NK-92 treated with Interleukin-12 subunit alpha and Interleukin-12 subunit beta, amount 100 ng/mL, for 24 hours (cell line): ENCODE measurements at regions not wholly inside any gene's neighbourhood (a gene's known extent, or its start where the extent isn't known, plus 50 kb on each side); places are given as distances from the start of the nearest gene placed in this dataset.

ENCODE experiments used
- DNase-seq: peaks from one replicate; lab custom pipeline; 2025; lab: John Stamatoyannopoulos, UW

DNA sequence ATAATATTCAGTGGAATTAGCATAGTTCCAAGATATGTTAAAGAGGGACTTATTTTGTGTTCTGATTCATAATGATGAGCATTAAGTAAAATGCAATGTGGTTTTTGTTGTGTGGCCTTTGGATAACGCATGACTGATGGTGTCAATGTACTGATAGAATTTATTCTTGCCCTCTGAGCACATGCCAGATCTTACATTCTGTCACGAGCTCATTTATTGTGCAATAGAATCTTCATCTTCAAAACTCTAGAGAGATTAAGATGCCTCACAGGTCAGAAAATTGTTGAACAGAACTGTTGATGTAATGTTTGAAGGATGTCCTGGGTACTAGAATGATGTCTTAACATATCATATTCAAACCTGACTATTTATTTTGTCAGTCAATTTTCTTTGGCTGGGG, 148.0 kb upstream of the HTR2A start:
- no peak for DNase-seq

GRCh38 chr13:47039106-47039505, 142.3 kb upstream of the HTR2A start:
- no peak for DNase-seq

- no peak for DNase-seq
These were observed 141.3 kb upstream of the HTR2A start for GRCh38 chr13:47038188-47038587.

DNA sequence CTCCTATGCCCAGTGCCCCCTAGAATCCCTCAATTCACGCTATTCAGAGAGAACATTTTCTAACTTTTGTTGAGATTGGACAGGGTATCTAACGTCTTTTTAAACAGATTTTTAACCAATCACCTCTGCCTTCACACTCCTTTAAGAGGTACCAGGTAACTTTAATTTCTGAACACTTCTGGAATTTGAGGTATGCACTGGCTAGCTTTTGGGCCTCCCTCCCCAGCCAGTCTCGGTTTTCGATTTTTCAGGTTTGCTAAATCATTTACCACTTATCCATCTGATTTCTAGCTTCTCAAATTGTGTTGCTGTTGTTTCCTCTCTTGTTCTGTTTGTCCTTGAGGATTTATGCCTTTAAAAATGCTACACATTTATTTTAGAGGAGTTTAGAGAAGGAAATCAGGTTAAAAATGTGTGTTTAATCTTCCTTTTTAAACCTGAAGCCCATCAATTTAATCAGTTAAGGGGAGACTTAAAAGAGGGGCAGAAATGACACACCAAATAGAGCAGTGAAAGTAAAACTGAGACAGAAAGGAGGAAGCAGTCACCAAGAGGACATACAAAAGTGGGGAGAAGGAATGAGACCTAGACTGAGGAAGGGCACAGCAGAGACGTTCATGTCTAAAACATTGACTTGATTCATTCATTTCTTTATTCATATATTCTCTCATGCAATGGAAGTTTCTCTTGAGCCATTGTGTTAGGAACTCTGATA, 139.6 kb upstream of the HTR2A start:
- DNase-seq: no peak

GRCh38 chr13:47033216-47033615, 136.4 kb upstream of the HTR2A start:
- no peak for DNase-seq

GRCh38 chr13:47027780-47028437, 131.1 kb upstream of the HTR2A start:
- DNase-seq: no peak

- no peak for DNase-seq
These were observed 129.1 kb upstream of the HTR2A start for GRCh38 chr13:47025791-47026447.

DNA sequence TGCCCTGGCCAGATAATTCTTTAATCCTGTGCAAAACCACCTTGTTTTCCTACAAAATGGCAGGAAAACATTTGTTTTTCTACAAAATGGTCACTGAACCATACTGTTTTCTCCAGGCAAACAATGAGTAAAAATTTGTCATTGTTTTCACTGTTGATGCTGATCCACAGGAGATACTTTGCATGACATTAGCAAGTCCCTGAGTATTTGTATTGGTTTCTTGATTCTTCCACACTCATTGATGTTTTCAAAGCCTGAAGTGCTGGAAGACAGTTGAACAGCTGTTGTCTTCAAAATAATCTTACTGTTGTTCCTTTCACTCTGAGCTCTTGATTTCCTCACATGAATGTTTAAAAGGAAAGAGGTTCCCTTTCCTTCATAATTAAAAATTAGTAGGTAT, 123.1 kb upstream of the HTR2A start:
- no peak for DNase-seq

DNA sequence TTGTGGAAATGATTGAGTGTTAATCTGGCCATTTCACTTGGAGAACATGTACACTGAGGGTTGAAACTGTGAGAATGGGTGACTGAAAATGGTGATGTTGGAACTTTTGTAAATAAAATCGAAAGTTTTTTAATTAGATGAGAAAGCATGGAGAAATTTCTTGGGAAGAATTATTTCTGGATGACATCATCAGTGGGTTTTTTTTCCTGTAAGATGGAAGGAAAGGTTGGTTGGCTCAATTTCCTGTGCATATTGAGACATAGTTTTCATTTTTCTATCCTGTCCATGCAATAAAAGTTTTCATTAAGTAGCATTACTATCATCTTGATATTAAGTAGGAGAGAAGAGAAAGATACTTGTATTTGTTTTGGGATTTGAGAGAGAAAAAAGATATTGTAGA, 120.6 kb upstream of the HTR2A start:
- no peak for DNase-seq

GRCh38 chr13:47008318-47008717, 111.5 kb upstream of the HTR2A start:
- DNase-seq: no peak

- no peak for DNase-seq
These were observed 109.0 kb upstream of the HTR2A start for GRCh38 chr13:47005756-47006414.

GRCh38 chr13:47004540-47004939, 107.7 kb upstream of the HTR2A start:
- no peak for DNase-seq

DNA sequence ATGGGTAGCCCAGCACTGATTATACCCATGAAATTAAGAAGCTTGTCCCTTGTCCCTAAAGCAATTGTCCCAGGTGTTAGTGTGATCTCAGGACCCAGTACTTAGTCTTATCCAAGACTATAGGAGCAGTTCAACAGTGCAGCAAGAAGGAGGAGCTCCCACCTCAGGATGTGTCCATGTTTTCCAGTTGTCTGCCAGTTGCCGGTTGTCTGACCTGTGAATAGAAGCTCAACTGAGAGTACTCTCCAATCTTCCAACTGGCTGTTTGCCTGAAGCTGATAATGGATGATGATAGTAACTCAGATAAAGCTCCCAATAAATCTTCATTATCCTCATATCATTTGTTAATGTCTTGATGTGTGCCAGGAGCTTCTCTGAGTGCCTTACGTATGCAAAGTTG, 107.2 kb upstream of the HTR2A start:
- DNase-seq: no peak

- no peak for DNase-seq
These were observed 103.3 kb upstream of the HTR2A start for GRCh38 chr13:47000165-47000564.

DNA sequence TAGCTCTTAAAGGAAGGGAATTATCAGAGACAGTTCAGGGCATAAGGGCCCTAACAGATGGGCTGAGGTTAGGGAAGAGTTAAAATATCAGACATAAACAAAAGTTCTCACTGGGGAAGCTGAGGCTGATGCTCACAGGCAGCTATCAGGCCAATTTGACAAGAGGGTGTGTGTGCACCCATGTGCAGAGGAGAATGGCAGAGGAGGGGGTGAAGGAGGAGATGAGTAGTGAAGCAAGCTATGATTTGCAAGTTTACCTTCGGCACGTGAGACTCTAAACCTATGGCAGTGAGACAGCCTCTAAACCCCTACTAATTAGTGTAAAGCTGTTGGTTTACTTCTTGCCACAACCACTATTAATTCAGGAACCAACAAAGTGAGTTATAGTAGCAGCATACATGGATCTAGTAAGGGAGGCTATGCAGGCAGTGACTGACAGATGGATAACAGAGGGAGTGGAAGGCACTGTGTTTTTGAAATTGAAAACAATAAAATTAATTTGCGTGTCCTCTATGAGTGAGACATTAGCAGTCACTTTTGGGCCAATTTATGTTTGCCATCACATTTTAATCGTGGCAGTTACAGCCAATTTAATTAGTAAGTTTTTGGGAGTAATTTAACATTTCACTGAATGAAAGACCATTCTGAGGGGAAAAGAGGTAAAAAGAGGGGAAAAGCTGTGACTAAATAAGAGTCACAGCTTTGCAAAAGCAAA, 99.6 kb upstream of the HTR2A start:
- DNase-seq: no peak

- DNase-seq: no peak
These were observed 99.0 kb upstream of the HTR2A start for GRCh38 chr13:46995874-46996273.

DNA sequence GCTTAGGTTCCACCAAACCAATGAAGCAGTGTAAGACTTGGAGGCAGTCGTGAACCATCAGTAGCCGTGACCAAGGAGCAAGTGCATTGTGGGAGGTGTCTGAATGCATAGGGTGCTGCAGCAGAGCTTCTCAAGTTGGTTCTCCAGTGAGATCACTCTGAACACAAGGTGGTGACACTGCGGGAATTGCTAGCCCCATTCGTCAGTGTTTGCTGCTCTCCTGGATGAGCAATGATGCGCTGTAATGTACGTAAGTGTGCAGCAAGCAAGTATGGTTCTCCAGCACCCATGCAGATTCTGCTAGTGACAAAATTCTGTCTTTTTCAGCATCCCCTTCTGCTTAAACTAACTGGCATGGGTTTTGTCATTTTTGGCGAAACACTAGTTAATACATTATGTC, 97.6 kb upstream of the HTR2A start:
- DNase-seq: no peak

DNA sequence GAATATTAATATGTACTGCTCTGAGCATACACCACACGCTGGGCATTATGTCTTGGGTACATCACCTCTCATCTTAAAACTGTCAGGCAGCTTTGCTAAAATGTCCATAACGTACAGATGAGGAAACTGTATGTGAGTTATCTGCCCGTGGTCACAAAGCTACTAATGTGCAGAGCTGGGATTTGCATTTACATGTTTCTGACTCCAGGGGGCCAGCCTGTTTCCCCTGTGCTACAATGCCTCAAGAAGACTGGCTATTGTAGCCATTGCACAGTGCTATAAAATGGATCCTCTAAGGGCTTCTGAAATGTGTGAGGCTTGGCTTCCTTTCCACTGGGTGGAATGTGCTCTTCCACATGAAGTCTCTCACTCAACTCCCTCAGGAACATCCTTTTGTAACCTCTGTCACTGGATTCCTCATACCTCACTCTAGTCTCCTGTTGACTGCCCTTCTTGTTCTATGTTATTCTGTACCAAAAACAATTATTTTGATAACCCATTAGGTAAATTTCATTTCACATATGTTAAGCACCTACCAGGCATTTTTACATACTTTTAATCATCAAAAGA, 95.6 kb upstream of the HTR2A start:
- DNase-seq: no peak

GRCh38 chr13:46983881-46984280, 87.0 kb upstream of the HTR2A start:
- DNase-seq: no peak

- no peak for DNase-seq
These were observed 86.2 kb upstream of the HTR2A start for GRCh38 chr13:46982856-46983582.

DNA sequence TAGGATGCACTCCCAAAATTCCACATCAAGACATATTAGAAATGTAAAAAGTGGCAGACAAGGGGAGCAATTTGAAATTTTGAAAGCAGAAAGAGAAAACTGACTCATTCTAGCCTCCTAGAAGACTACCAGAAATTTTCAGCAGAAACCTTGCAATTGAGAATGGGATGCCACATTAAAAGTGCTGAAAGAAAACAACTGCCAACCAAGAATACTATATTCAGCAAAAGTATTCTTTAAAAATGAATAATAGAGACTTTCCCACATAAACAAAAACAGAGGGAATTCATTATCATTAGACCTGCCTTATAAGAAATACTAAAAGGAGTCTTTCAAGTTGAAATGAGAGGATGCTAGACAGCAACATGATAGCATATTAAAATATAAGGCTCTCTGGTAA, 78.3 kb upstream of the HTR2A start:
- DNase-seq: no peak
